Rectal smooth muscle tissue (tissue), 1 donor: ENCODE measurements at regions not wholly inside any gene's neighbourhood (a gene's known extent, or its start where the extent isn't known, plus 50 kb on each side); places are given as distances from the start of the nearest gene placed in this dataset.

Experiments
- H3K27ac ChIP-seq: one replicate; pipeline ENCODE4 v1.7.0; 2013; ENCODE audit warnings: low read depth, low read length, inconsistent platforms
- H3K27me3 ChIP-seq: one replicate; pipeline ENCODE4 v1.7.0; 2013; ENCODE audit warnings: low read length; ENCODE audit not compliant: control insufficient read depth, insufficient read depth
- H3K36me3 ChIP-seq: one replicate; pipeline ENCODE4 v1.7.0; 2013; ENCODE audit warnings: low read length; ENCODE audit not compliant: control insufficient read depth, insufficient read depth
- H3K4me1 ChIP-seq: one replicate; pipeline ENCODE4 v1.7.0; 2013; ENCODE audit warnings: low read length; ENCODE audit not compliant: control insufficient read depth, insufficient read depth
- H3K4me3 ChIP-seq: one replicate; pipeline ENCODE4 v1.7.0; 2013; ENCODE audit warnings: low read length
- H3K9ac ChIP-seq: one replicate; pipeline ENCODE4 v1.7.0; 2013; ENCODE audit warnings: low read length

DNA sequence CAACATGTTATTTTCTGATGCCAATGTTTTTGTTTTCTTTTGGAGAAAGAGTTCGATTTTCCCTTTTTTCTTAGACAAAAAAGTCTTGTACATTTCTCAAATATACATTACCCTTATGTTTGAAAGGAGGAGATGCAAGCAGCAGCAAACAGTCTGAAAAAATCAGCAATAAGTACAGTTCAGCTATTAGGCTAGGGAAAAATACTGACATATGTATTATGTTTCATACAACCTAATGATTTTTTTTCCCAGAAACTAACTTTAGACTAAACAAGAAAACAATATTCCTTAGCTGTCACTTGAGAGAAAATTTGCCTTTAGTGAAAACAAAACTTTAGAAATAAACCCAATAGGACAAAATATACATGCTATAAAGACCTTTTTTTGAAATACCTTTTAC lies 1223.5 kb downstream of the SLITRK1 start:
- Histone ChIP-seq H3K36me3 (no peaks in the 10 kb centered on the region), H3K27me3 (no peaks in the 10 kb centered on the region), H3K4me3 (no peak overlapping the region), H3K27ac (no peak overlapping the region), H3K4me1 (no peaks in the 10 kb centered on the region), H3K9ac (no peak overlapping the region)

DNA sequence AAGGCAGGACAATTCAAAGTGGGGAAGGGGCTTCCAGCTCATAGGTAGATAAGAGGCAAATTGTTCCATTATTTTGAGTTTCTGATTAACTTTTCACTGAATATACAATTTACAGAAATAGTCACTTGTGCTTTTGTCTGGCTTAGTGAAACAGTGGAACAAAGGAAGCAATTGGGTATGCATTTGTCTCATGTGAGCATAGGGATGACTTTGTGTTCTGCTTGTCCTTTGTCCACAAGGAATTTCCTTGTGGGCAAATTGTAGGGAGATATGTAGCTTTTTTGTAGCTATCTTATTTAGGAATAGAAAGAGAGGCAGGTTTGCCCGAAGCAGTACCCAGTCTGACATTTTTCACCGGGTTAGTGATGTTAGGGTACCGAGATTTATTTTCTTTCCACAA lies 1224.8 kb downstream of the SLITRK1 start:
- H3K36me3 ChIP-seq = no peaks in the 10 kb centered on the region
- H3K9ac ChIP-seq = no peak overlapping the region
- no peak overlapping the region for H3K4me3 ChIP-seq
- no peaks in the 10 kb centered on the region for H3K4me1 ChIP-seq
- no peak overlapping the region for H3K27ac ChIP-seq
- no peaks in the 10 kb centered on the region for H3K27me3 ChIP-seq

DNA sequence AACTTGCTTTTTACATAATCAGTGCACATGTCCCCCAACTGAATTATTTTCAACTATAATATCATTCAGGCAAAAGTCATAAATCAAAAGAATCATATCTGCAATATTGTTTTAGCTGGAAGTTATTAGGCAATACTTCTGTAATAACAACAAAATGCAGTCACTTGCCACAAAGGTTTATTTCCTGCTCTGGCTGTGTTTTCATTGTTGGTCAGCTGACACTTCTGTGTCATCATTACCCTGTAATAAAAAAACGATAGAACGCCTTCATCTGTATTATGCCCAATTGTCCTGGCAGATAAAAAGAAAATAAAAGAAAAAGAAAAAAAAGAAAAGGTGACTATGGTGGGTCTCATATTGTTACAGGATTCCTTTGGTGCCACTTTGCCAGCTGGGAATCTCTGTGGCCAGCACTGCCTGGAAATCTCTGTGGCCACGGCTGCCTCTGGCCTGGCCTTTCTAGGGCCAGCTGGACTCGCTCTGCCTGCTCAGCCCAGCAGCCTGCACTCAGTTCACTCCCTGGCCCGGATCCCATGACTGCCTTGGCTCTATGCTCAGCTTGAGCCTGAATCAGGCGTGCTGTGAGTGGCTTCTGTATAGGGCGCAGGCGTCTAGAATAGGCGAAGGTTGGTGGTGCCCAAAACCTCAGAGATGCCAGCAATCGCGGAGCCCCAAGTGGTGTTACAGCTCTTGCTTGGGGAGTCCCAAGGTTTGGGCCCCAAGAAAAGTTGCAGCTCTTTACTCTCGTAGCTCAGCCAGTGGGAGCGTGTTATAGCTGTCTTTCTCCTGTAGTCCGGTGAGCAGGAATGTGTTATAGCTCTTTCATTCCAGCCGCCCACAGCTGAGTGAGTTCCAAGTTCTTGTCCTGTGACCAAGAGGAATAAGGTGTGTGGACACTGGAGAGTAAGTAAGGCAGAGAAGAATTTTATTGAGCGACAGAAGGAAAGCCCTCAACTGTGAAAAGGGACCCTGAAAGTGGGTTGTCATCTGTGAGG lies 1227.1 kb downstream of the SLITRK1 start:
- Histone ChIP-seq H3K4me1 (no peaks in the 10 kb centered on the region), H3K27ac (no peak overlapping the region), H3K4me3 (no peak overlapping the region), H3K27me3 (no peaks in the 10 kb centered on the region), H3K36me3 (no peaks in the 10 kb centered on the region), H3K9ac (no peak overlapping the region)

DNA sequence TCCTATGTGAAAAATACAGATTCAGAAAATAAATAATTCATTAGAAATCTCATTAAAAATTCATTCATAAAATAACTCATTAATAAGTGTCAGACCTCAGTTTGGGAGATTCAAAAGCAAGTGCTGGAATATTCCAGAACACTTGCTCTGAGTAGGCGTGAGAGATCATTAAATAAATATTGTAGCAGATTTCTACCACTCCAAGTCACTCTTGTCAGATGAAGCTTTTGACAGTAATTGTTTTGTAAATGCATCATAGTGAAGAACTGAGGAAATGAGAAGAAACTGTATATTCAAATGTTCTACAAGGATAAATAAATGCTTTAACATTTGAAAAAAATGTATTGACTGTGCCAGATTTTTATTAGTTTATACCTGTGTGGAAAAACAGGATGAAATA lies 1228.1 kb downstream of the SLITRK1 start:
- Histone ChIP-seq H3K4me3 (no peak overlapping the region), H3K36me3 (no peaks in the 10 kb centered on the region), H3K4me1 (no peaks in the 10 kb centered on the region), H3K27me3 (no peaks in the 10 kb centered on the region), H3K9ac (no peak overlapping the region), H3K27ac (no peak overlapping the region)

DNA sequence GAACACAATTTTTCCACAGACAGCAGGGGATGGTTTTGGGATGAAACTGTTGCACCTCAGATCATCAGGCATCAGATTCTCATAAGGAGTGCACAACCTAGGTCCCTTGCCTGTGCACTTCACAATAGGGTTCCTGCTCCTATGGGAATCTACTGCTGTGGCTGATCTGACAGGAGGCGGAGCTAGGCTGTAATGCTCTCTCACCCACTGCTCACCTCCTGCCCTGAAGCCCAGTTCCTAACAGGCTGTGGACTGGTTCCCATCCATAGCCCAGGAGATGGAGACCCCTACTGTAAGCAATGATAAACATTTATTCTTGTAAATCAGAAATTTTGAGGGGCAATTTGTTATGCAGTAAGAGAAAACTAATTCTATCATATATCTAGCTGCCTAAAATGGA lies 1234.7 kb downstream of the SLITRK1 start:
- Histone ChIP-seq H3K27me3 (no peaks in the 10 kb centered on the region), H3K4me3 (no peak overlapping the region), H3K4me1 (no peaks in the 10 kb centered on the region), H3K27ac (no peak overlapping the region), H3K9ac (no peak overlapping the region), H3K36me3 (no peaks in the 10 kb centered on the region)

DNA sequence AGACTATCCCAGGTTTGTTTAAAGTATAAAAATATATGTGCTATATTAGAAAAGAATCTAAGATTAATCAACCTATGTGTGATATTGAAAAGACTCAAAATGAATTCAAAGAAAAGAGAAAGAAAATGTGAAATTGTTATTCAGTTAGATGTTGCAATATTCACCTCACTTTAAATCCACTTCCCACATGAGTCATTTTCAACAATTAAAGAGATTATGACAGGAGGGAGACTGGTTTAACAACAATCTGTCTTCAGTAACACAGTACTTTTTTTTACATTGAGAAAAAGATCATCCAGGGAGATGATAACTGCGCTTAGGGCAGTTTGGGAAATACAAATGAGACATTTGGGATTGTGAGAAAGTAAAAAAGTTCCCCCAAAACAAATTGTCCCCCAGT lies 1246.2 kb downstream of the SLITRK1 start:
- Histone ChIP-seq H3K36me3 (no peaks in the 10 kb centered on the region), H3K9ac (no peak overlapping the region), H3K4me3 (no peak overlapping the region), H3K4me1 (no peaks in the 10 kb centered on the region), H3K27me3 (no peaks in the 10 kb centered on the region), H3K27ac (no peak overlapping the region)

DNA sequence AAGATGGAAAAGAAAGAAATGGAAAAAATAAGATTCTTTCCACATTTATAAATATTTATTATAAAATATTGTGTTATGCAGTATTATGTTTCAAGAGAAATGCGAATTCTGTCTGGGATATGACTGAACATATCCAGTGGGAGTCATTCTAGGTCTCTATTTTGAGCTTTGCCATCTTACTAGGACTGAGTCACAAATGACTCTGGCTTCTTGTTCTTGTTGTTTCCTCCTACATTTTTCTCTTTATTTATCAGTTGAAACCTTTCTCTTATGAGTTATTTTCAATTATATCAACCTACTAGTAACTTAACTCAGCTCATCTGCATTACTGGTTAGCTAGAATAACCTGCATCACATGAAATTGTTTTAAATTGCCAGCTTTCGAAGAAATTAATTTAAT lies 1247.3 kb downstream of the SLITRK1 start:
- Histone ChIP-seq H3K4me1 (no peaks in the 10 kb centered on the region), H3K4me3 (no peak overlapping the region), H3K27me3 (no peaks in the 10 kb centered on the region), H3K27ac (no peak overlapping the region), H3K36me3 (no peaks in the 10 kb centered on the region), H3K9ac (no peak overlapping the region)

DNA sequence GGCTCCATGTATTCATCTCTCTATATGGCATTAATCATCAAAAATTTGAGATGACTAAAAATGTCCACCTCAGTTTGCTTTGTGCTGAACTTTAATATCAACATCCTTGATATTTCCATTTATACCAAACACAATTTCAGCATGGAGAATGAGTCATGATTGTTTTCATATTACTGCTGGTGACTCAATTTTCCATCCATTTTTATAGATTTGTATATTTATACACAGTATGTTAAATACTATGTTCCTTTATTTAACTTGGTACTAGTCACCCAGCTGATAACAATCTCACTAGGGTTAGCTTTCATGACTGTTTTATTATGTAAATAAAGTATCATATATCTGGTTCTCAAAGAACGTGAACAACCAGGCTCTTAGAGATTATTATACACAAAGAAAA lies 1255.1 kb downstream of the SLITRK1 start:
- Histone ChIP-seq H3K4me3 (no peak overlapping the region), H3K27me3 (no peaks in the 10 kb centered on the region), H3K9ac (no peak overlapping the region), H3K4me1 (no peaks in the 10 kb centered on the region), H3K27ac (no peak overlapping the region), H3K36me3 (no peaks in the 10 kb centered on the region)

DNA sequence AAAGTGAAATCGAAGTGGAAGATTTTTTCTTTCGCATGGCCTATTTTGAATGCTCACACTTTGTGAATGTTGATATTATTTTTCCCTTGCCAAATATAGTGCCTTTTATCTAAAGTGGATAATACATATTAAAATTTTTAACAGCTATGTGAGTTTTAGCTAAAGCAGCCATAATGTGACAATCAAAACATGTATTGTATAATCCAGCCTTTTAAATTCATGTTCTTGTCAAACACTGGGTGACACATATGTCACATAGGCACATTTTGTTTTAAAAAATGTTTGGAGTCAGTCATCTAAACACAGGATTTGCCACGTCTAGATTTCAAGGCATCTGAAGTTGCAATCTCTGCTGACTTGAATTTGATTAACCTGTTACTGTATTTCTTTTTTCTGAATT lies 1256.6 kb downstream of the SLITRK1 start:
- Histone ChIP-seq H3K27ac (no peak overlapping the region), H3K9ac (no peak overlapping the region), H3K4me3 (no peak overlapping the region), H3K36me3 (no peaks in the 10 kb centered on the region), H3K4me1 (no peaks in the 10 kb centered on the region), H3K27me3 (no peaks in the 10 kb centered on the region)

DNA sequence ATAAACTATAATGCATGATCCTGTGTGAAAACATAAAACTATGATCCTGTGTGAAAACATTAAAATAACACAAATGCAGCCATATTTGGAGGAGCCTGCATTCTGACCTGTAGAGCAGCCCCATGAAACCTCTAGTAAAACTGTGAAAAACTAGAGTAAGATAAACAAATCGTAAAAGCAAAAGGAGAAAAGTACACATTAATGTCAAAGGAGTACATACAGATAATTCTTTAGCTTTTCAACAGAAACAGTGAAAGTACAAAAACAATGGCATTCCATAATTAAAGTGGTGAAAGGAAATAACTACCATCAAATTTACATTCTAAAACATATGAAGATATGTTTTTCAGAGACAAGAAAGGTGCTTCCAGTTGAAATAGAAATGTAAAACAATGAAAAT lies 1267.2 kb downstream of the SLITRK1 start:
- no peak overlapping the region for H3K27ac ChIP-seq
- no peaks in the 10 kb centered on the region for H3K27me3 ChIP-seq
- H3K9ac ChIP-seq = no peak overlapping the region
- H3K4me3 ChIP-seq = no peak overlapping the region
- no peaks in the 10 kb centered on the region for H3K4me1 ChIP-seq
- H3K36me3 ChIP-seq = no peaks in the 10 kb centered on the region

DNA sequence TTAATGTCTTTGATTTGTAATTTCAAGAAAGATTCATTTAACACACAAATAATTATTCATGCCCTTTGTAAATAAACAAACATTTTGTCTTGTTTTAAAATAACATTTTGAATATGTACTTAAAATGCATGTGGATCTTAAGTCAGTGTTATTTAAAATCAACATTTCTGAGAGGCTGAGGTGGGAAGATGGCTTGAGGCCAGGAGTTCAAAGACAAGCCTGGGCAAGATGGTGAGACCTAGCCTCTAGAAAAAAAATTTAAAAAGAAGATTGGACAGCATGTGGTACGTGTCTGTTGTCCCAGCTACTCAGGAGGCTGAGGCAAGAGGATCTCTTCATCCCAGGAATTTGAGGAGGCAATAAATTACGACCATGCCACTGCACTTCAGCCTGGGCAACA lies 1268.2 kb downstream of the SLITRK1 start:
- Histone ChIP-seq H3K9ac (no peak overlapping the region), H3K27ac (no peak overlapping the region), H3K4me3 (no peak overlapping the region), H3K27me3 (no peaks in the 10 kb centered on the region), H3K4me1 (no peaks in the 10 kb centered on the region), H3K36me3 (no peaks in the 10 kb centered on the region)

DNA sequence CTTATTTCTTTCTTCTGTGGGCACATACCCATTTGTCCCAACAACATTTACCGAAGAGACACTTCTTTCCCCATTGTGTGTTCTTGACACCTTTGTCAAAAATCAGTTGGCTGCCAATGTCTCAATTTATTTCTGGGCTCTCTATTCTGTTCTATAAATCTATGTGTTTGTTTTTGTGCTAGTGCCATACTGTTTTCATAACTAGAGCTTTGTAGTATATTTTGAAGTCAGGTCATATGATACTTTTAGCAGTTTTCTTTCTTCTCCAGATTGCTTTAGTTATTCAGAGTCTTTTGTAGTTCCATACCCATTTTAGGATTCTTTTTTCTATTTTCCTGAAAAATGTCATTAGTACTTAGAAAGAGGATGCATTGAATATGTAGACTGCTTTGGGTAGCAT lies 1276.3 kb downstream of the SLITRK1 start:
- no peak overlapping the region for H3K4me3 ChIP-seq
- no peaks in the 10 kb centered on the region for H3K36me3 ChIP-seq
- no peaks in the 10 kb centered on the region for H3K27me3 ChIP-seq
- no peak overlapping the region for H3K9ac ChIP-seq
- no peaks in the 10 kb centered on the region for H3K4me1 ChIP-seq
- H3K27ac ChIP-seq = no peak overlapping the region

DNA sequence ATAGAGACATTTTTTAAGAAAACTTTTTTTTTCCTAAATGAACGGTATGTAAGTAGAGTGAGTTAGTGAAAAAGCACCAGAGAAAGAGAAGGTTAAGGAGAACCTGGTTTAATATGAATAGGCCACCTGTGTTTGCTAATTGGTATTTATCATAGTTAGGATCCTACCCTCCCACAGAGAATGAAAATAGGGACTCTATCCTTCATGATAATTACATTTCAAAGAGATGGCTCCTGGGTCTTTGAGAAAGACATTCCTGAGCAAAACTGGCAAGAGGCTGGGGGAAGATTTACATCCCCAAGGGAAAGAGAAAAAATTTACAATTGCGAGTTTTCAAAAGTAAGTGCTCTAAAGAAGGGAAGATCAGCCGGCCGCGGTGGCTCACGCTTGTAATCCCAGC lies 1284.5 kb downstream of the SLITRK1 start:
- no peaks in the 10 kb centered on the region for H3K4me1 ChIP-seq
- H3K27me3 ChIP-seq = no peaks in the 10 kb centered on the region
- no peaks in the 10 kb centered on the region for H3K36me3 ChIP-seq
- H3K4me3 ChIP-seq = no peak overlapping the region
- H3K27ac ChIP-seq = no peak overlapping the region
- H3K9ac ChIP-seq = no peak overlapping the region
